HG03108 (cell line): ENCODE measurements at regions not wholly inside any gene's neighbourhood (a gene's known extent, or its start where the extent isn't known, plus 50 kb on each side); places are given as distances from the start of the nearest gene placed in this dataset.
A peak's percentile ranks its signal among the peaks of the same experiment; 100 is the strongest.
"Not testable (repeated sequence)": the region's sequence is repeated elsewhere in the genome, so short reads cannot be mapped to it uniquely, and the experiment has no call there.

Source experiments
- ATAC-seq: cut with Tn5 transposase; IDR thresholded peaks from one replicate; pipeline ENCODE4 v1.9.1; 2021; ENCODE audit warnings: moderate library complexity; ENCODE audit not compliant: unreplicated experiment

DNA sequence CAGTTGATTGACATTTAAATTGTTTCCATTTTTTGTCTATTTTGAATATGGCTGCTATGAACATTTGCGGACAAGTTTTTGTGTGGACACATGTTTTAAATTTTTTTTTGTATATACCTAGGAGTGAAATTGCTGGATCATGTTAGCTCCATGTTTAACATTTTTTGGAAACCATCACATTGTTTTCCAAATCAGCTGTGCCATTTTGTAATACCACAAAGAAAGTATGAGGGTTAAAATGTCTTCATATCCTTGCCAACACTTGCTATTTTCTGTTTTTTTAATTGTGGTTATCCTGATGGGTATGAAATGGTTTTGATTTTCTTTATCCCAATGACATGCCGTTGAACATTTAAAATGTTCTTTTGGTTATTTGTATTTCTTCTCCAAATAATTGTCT lies 52.1 kb downstream of the CARTPT start:
- ATAC-seq, result no peak

DNA sequence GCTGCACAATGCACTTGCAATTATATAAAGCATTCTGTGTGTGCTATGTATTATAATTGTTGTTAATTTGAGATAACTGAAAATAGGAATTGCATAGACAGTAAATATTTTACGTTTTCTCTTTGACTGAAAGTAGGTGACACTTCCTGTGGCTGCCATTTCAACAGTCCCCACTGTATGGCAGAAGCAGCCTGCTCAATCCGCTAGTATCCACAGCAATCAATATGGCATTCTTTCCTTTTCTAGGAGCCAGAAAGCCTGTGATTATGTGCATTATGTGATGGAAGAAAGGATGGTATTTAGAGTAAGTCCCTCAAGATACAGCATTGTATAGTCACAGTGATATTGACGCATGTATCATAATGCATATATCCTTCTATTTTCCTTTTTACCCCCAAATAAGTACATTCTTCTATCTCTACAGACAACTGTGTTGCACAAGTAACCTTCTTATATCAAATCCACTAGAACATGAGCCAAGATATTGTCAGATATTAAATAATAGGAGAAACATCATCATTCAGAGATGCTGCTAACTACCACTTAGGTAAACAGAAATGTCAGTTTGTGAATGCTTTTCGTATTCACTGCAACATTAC lies 59.7 kb downstream of the CARTPT start:
- ATAC-seq, result no peak

DNA sequence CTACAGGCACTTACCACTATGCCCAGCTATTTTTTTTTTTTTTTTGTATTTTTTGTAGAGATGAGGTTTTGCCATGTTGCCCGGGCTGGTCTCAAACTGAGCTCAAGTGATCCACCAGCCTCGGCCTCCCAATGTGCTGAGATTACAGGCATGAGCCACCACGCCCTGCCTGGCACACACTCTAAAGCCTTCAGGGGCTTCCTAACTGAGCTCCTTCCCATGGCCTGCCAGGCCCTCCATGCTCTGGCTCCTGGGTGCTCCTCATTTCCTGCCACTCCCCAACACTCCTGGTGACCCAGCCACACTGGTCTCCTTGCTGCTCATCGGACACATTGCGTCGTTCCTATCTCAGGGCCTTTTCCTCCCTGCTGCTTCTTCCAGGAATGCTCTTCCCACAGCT lies 61.5 kb downstream of the CARTPT start:
- ATAC-seq, result no peak

DNA sequence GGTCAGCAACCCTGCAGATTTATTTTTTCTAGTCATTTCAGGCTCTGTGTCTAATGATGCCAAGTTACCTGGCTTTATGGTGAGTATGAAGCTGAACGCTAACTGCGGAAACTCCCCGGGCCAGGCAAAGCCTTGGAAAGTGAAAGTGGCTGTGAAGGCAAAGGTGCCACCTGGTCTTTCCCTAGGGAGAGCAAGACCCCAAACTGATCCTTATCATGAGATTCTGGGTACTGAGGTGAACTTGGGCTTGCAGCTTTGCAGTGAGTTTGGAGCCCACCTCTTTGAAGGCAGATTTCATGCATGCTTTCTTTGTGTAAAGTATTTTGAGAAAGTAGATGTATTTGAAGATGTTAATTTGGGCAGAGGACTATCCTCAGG lies 63.3 kb downstream of the CARTPT start:
- peak; percentile 26 for ATAC-seq

DNA sequence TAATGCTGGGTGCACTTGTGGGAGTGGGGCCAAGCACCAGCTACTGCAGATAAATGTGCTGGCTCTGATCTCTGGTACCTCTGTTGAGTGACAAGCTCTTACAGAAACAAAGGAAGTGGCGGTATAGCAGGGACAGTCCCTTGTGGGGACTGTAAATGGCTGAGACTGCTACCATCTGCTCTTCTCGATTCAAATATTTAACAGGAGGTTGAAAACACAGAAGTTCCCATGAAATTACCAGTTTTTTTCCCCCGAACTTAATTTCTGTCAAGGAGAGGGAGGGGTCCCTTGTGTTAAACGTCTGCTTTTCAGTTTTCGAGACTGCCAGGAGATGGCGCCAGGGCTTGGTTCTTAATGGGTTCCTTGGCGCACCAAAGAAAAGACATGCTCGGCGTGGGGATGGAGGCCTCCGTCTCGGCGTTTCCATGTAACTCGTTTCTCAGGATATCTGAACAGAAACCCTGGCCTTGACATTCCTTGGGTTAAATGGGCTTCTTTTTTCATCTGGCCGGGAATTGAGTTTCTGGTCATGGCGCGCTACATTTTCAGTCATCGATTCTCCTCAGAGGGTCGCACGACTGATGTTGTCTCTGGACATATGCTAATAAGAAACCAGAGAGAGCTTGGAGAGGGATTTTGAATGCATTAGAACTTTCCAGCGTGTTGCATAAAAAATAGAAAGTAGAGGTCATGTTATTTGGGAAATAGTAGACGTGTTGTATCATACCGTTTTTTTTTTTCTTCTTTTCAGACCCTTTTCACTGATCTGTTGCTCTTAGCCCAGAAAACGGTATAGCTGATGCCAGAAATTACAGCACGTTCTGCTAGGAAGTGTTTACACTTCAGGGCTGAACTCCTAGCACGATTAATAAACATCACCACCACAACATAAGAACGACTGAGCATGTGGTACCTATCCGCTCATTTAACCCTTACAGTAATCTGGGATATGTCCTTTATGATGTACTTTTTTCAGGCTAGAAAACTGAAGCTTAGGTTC lies 64.0 kb downstream of the CARTPT start:
- ATAC-seq, result peak; percentile 99

DNA sequence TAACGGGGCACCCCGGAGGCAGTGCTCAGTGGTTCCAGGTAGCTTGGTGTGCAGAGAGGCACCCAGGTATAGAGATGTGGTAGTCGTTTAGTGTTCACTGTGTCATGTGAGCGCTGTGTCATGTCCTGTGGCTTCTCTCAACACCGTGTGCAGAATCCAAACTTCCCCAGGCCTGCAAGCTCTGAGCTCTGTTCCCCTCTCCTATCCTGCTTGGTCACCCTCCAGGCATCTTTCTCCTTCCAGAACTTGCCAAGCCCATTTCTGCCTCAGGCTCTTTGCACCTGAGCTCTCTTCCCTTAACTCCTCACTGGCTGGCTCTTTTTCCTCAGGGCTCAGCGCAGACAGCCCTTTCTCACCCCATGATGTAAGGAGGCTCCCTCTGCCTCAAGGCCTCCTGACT lies 64.8 kb downstream of the CARTPT start:
- ATAC-seq, result no peak

DNA sequence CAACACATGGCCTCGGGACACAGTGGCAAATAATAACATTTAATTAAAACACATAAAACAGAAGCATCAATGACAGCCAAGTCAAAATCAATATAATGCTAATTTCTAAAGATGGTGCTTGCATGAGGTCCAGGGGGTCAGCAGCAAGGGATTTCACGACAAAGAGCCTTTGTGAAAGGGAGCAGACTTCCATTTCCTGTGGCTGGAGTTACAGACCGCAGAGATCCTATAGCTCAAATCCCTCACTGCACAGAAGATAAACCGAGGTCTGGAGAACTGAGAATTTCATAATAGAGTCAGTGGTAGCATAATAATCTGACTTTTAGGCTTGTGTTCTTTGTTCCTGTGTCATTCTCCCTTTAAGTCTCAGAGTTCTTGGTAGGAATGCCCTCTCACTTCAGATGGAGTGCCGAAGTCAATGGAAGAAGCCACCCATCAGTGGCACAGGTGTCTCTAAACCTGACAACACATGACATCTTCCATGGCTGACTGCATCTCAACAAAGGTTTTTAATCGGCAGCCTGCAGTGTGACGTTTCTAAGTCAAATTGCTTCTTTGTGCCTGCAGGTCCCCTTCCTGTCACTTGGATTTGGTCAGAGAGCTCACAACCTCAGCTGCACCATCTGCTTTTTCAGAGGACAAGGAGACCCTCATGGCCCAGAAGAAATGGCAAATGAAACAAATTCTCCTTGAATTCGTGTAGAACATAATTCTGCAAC lies 67.4 kb downstream of the CARTPT start:
- no peak for ATAC-seq

DNA sequence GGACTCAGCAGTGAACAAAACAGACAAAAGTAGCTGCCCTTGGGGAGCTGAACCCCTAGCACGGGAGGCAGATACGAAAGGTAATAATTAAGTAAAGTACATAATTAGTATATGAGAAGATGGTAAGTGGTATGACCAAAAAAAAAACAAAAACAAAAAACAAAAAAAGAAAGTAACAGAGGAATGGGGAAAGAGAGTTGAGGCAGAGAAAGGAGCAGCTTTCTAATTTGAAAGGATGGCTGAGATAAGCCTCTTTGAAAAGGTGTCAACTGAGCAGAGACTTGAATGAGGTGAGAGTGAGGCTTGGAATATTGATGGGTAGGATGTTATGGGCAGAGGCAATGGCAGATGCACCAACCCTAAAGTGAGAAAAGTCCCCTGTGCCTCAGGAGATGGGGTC lies 69.7 kb downstream of the CARTPT start:
- no peak for ATAC-seq

DNA sequence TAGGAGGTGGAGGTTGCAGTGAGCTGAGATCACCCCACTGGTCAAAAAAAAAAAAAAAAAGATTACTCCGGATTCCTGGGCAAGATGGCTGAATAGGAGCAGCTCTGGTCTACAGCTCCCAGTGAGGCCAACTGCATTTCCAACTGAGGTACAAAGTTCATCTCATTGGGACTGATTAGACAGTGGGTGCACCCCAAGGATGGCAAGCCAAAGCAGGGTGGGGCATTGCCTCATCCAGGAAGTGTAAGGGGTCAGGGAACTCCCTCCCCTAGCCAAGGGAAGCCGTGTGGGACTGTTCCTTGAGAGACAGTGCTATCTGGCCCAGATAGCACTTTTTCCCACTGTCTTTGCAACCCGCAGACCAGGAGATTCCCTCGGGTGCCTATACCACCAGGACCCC lies 70.7 kb downstream of the CARTPT start:
- ATAC-seq, result no peak

DNA sequence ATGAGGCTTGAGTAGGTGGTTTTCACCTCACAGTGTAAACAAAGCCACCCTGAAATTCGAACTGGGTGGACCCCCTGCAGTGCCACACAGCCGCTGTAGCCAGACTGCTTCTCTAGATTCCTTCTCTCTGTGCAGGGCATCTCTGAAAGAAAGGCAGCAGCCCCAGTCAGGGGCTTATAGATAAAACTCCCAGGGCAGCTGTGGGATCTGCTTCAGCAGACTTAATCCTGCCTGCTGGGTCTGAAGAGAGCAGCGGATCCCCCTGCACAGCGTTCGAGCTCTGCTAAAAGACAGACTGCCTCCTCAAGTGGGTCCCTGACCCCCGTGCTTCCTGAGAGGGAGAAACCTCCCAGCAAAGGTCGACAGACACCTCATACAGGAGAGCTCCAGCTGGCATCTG lies 71.4 kb downstream of the CARTPT start:
- ATAC-seq, result no peak

DNA sequence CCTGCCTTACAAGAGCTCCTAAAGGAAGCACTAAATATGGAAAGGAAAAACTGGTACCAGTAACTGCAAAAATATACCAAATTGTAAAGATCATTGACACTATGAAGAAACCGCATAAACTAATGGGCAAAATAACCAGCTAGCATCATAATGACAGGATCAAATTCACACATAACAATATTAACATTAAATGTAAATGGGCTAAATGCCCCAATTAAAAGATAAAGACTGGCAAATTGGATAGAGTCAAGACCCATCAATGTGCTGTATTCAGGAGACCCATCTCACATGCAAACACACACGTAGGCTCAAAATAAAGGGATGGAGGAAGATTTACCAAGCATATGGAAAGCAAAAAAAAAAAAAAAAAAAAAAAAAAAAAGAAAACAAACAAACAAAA lies 73.0 kb downstream of the CARTPT start:
- ATAC-seq, result not testable (repeated sequence)

DNA sequence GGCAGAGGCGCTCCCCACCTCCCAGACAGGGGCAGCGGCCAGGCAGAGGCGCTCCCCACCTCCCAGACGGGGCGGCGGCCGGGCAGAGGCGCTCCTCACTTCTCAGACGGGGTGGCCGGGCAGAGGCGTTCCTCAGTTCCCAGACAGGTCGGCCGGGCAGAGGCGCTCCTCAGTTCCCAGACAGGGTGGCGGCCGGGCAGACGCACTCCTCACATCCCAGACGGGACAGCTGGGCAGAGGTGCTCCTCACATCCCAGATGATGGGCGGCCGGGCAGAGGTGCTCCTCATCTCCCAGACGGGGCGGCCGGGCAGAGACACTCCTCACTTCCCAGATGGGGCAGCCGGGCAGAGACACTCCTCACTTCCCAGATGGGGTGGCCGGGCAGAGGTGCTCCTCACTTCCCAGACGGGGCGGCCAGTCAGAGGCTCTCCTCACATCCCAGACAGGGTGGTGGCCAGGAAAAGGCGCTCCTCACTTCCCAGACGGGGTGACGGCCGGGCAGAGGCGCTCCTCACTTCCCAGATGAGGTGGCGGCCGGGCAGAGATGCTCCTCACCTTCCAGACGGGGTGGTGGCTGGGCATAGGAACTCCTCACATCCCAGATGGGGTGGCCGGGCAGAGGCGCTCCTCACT lies 75.1 kb downstream of the CARTPT start:
- ATAC-seq, result no peak

DNA sequence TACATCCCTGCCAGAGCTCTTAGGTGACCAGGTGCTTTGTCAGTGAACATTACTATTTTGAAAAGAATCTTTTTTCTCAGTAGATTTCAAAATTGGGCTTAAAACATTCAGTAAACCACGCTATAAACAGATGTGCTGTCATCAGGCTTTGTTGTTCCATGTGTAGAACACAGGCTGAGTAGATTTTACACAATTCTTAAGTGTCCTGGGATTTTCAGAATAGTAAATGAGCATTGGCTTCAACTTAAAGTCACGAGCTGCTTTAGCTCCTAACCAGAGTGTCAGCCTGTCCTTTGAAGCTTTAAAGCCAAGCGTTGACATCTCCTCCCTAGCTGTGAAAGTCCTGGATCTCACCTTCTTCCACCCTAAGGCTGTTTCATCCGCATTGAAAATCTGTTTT lies 83.6 kb downstream of the CARTPT start:
- ATAC-seq, result no peak

DNA sequence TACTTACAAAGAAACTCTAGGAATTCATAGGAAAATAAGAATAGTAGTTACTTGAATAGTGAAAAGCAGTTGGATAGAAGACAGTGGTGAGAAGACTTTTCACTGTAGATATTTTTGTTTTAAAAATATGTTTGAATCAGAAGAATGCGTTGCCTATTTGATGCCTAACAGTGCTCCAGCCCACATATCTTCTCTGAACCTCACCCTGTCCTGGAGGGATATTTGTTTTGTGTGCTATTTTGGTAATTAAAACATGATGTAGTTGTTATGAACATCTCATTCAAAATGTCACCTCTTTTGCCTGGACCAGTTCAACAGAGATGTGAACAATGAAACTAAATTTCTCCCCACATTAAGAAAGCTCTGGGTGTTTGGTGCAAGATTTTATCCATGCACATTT lies 87.6 kb downstream of the CARTPT start:
- ATAC-seq, result no peak

DNA sequence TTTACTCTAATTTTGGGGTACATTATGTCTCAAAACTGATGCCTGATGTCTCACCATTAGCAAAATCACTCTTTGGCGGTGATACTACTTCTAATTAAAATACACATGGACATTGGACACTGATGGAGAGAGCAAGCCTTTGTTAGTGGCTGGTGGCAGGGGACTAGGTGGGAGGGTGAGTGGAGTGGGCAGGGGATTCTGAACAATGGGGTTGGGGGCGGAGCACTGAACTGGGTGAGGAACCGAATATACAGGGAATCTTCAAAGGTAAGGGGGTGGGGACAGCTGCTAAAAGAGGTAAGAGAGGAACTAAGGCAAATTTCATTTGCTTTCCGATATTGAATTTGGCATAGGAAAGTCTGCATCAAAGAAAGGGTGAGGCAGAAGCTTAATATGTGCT lies 88.8 kb downstream of the CARTPT start:
- ATAC-seq, result no peak

DNA sequence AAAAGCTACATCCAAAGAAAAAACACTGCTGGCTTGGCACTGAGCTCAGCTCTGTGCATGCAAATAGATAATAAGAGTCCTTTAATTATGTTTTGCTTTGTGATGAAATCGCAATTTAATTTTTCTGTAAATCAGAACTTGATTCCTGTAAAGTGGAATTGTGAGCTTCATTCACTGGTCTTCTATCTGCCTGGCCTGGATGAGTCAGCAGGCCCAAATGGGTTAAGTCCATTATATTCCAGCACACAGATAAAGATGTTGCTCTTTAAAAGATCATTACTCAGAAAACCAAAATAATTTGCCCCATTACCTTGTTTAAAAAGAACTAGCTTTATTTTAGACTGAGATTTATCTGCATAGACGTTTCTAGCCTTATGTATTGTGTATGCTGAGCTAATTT lies 90.4 kb downstream of the CARTPT start:
- ATAC-seq, result no peak

DNA sequence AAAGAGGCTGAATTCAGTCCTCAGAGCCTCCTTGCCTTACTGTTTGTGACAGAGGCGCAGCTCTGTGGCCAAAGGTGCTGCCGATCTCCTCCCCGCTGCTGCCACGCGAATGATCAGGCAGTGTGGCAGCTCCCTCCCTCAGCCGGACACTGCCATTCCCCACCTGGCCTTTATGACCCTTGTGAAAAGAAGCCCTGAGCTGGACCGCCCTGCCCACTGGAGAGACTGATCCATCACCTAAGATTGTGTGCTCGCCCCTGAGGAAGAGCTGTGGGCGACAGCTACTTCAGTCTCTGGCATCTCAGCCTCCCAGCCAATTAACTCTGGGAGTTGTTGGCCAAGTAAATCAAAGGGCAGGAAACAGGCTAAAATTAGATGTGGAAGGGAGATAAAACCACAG lies 90.9 kb downstream of the CARTPT start:
- ATAC-seq, result no peak

DNA sequence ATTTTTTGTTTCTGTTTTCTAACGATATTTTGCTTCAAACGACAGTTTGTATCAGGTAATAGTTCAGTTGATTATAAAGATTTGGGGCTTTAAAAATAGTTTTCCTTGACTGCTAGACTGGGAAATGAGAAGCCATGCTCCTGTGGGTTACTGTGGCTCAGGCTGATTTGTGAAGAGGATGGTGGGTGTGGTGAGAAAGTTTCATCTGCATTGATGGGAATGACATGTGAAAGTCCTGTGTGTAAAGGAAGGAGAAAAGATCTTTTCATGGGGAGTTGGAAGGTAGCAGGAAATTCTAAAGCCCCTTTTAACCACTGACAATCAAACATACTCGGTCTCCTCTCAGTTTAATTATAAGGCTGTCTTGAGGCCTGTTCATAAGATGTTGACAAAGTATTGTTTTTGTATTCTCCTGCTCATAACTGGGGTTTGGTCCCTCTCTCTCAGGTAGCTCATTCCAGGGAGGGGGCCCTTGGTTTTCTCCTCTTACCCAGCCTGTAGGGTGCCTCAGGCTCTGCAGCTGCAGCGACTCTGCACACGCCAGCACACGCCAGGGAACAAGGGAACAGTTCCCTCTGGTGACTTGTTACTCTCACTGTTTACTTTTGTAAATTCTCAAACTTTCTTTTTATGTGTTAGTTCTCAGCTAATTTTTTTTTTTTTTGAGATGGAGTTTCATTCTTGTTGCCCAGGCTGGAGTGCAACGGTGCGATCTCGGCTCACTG lies 91.6 kb downstream of the CARTPT start:
- ATAC-seq, result no peak

DNA sequence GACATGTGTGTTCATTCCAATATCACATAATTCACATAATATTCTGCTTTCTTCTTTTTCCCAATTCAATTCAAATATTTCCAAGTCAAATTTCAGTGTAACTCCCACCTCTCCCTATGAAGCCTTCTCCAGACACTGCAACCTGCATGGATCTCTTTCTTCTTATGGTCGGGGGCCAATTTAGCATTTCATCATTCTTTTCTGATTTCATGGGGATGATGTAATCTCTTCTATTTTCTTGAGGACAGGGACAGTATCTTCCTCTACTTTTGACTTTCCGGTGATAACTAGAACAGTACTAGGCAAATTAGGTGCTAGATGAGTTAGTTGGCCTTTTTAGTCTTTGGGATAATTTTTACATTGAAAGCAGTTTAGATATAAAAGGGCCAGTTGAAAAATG lies 92.7 kb downstream of the CARTPT start:
- ATAC-seq, result no peak

DNA sequence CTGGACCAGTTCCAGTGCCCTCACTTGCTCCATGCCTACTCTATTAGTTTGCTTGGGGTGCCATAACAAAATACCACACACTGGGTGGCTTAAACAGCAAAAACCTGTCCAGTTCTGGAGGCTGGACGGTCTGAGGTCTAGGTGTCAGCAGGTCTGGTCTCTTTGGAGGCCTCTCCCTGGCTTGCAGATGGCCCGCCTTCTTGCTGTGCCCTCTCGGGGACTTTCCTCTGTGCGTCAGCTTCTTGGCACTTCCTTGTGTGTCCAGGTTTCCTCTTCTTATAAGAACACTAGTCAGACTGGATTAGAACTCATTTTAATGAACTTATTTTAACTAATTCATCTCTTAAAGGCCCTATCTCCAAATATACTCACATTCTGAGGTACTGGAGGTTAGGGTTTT lies 97.2 kb downstream of the CARTPT start:
- no peak for ATAC-seq

DNA sequence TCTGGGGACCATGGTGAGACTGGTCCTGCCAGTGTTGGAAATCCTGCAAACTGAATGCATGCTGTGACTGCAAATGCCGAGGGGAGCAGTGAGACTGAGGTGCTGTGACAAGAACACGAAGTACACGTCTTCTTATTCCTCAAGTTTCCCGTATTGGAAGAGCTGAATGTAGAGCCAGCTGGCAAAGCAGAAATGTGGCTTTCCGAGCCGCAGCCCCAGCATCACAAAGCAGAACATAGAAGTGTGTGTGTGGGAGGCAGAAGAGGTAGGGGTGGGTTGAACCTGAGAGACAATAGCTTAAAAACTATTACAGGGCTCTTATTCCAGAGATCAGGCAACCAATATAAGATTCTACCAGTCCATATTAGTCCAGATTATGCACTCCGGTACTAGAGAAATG lies 98.8 kb downstream of the CARTPT start:
- ATAC-seq, result no peak
